ENCODE measurements at regions not wholly inside any gene's neighbourhood (a gene's known extent, or its start where the extent isn't known, plus 50 kb on each side); places are given as distances from the start of the nearest gene placed in this dataset.

GRCh38 chr2:44109166-44109565 is 59.5 kb upstream of the PPM1B start:
- no peak overlapping the region for H3K9ac ChIP-seq (replicated peaks in 1 of 4; ENCODE audit: extremely low read depth in 1 of 4, low read depth in 3 of 4, low read length in 3 of 4)
- no peak overlapping the region for H3K4ac ChIP-seq (replicated peaks; ENCODE audit: insufficient read length, low read depth, low read length)
- POLR2A ChIA-PET (ENCODE audit: partially characterized antibody): interaction anchor here (1.1 kb wide), 1 partner anchor 13 kb away, joined by 3 read pairs; no protein-coding TSS in a partner anchor
- no peaks in the 10 kb centered on the region for H4K20me1 ChIP-seq (replicated peaks in 1 of 2; ENCODE audit: control insufficient read depth in 1 of 2, insufficient read depth in 2 of 2, low read length in 2 of 2)
- H3K56ac ChIP-seq (replicated peaks; ENCODE audit: insufficient read length, low read depth, low read length): no peak overlapping the region
- H2AFZ ChIP-seq (ENCODE audit: low read length): no peak overlapping the region
- H2BK12ac ChIP-seq (ENCODE audit: low read depth, low read length): no peak overlapping the region
- no peak overlapping the region for H3K27ac ChIP-seq (ENCODE audit: low read depth, low read length)
- DNase-seq (ENCODE audit: low read depth in 1 of 2, low spot score in 2 of 2) (no peak), FAIRE-seq (no peak)
- H2BK5ac ChIP-seq (ENCODE audit: low read depth, low read length): no peak overlapping the region
- H4K8ac ChIP-seq (ENCODE audit: extremely low read depth, insufficient read depth, low read length): no peak overlapping the region
- H2BK20ac ChIP-seq (ENCODE audit: low read length): no peak overlapping the region
- H3K9me3 ChIP-seq (ENCODE audit: insufficient read depth in 2 of 2, low read depth in 1 of 2, low read length in 1 of 2): no peaks in the 10 kb centered on the region
- WGBS, 2 experiments (ENCODE audit: extremely low coverage in 1 of 2, insufficient coverage in 1 of 2, insufficient read length in 1 of 2, insufficient replicate concordance in 2 of 2, low coverage in 1 of 2, low lambda C conversion rate in 2 of 2, missing lambda C conversion rate in 1 of 2): 88% methylated on average over 3 of the region's 3 CpGs; no CpG with 5 or more reads in 1 of the 2 experiments
- H3K23me2 ChIP-seq (ENCODE audit: low read depth, low read length): no peaks in the 10 kb centered on the region; the same call in 1 of the 2 replicates
- no peak overlapping the region for H3K18ac ChIP-seq (ENCODE audit: extremely low read depth, low read length)
- H3K14ac ChIP-seq (ENCODE audit: insufficient read length): no peak overlapping the region
- H3K4me3 ChIP-seq (ENCODE audit: extremely low read depth in 1 of 4, insufficient read depth in 2 of 4, low read depth in 3 of 4, low read length in 4 of 4): no peak overlapping the region
- H4K5ac ChIP-seq (ENCODE audit: insufficient read length, low read depth, low read length): no peak overlapping the region
- no peak overlapping the region for H2BK120ac ChIP-seq (replicated peaks; ENCODE audit: low read depth, low read length)
- H3K79me2 ChIP-seq (ENCODE audit: control insufficient read depth in 1 of 2, insufficient read depth in 2 of 2, low read length in 2 of 2): no peaks in the 10 kb centered on the region
- CTCF ChIA-PET (ENCODE audit: partially characterized antibody): interaction anchor here (0.7 to 0.9 kb wide), 2 partner anchors 77 to 136 kb away, joined by 3 to 4 read pairs; no protein-coding TSS in a partner anchor
- no peak for TF ChIP-seq MAFK (IDR thresholded peaks at IDR 0.05; ENCODE audit: low read depth, low read length)
- no peak for TF ChIP-seq SIX5 (IDR thresholded peaks at IDR 0.05; ENCODE audit: low read depth, low read length)
- TF ChIP-seq YY1 (IDR thresholded peaks at IDR 0.05; ENCODE audit: low read depth, low read length): no peak
- no peak for TF ChIP-seq EGR1 (IDR thresholded peaks at IDR 0.05; ENCODE audit: borderline replicate concordance, low read depth, low read length)
- no peak for TF ChIP-seq SUZ12 (IDR thresholded peaks at IDR 0.05; ENCODE audit: low read length)
- no peak for TF ChIP-seq SRF (IDR thresholded peaks at IDR 0.05; ENCODE audit: low read depth, low read length)
- no peak for TF ChIP-seq BACH1 (IDR thresholded peaks at IDR 0.05; ENCODE audit: low read length)
- no peak overlapping the region for H4K91ac ChIP-seq (replicated peaks; ENCODE audit: insufficient read length, low read length)
- no peaks in the 10 kb centered on the region for H3K36me3 ChIP-seq (ENCODE audit: control insufficient read depth in 2 of 4, insufficient read depth in 4 of 4, low read length in 3 of 4)
- H3K79me1 ChIP-seq (ENCODE audit: low read depth, low read length): no peaks in the 10 kb centered on the region
- no peaks in the 10 kb centered on the region for H3K4me1 ChIP-seq (replicated peaks in 1 of 4; ENCODE audit: control insufficient read depth in 3 of 4, insufficient read depth in 4 of 4, low read length in 3 of 4)
- no peak overlapping the region for H3K4me2 ChIP-seq (ENCODE audit: insufficient read depth in 1 of 2, low read depth in 2 of 2, low read length in 2 of 2)
- no peak overlapping the region for H3K23ac ChIP-seq (ENCODE audit: insufficient read length)
- no peaks in the 10 kb centered on the region for H3K27me3 ChIP-seq (replicated peaks in 1 of 4; ENCODE audit: control insufficient read depth in 3 of 4, extremely low read depth in 1 of 4, insufficient read depth in 3 of 4, low read length in 3 of 4)
- no peak overlapping the region for H2BK15ac ChIP-seq (ENCODE audit: low read length)
- H2AK5ac ChIP-seq (ENCODE audit: low read depth, low read length): no peak overlapping the region
